Uterus (tissue), 2 donors: ENCODE measurements at regions not wholly inside any gene's neighbourhood (a gene's known extent, or its start where the extent isn't known, plus 50 kb on each side); places are given as distances from the start of the nearest gene placed in this dataset.

Experiments used
- POLR2A ChIP-seq, 2 donors: fragments of 450-650 bp; IDR thresholded peaks; one replicate each; pipeline ENCODE4 v1.6.1; 2016; ENCODE audit warnings: antibody characterized with exemption in 2 of 2, mild to moderate bottlenecking in 1 of 2, moderate library complexity in 1 of 2
- TF ChIP-seq, protein P1 (sequence below), 4 experiments: fragments of 200-600 bp in 2 of 4; fragments of 450-650 bp in 2 of 4; sonication (generic) in 2 of 4; IDR thresholded peaks; one replicate each; pipeline ENCODE4 v1.5.1; 2016 to 2019; ENCODE audit warnings: antibody characterized with exemption in 4 of 4, mild to moderate bottlenecking in 2 of 4, moderate library complexity in 1 of 4

DNA sequence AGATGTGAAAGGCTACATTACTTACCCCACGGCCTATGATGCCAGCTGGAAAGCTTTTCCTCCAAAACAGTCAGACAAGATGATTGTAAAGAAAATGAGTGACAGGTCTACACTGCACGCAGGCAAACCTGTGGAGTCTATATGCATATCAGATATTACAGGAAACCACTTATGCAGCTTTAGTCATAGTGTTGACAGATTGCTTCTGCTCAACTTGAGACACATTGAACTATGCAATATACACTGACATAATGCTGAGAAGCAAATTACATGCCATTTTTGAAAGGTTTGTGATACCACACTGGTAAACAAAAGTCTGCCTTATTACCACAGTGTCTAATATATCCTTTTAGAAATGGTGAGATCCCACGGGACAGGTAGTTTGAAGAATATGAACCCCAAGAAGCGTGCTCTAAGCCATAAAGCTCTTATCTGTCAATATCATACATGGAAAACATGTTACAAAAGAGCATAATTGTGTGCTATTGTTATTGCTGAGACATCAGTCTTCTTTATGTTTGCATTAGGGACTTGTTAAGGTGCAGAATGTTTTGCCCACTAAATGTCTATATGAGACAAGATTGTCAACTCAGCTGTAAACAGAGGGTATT lies 1835.8 kb upstream of the TENM3 start:
- TF ChIP-seq POLR2A (IDR thresholded peaks at IDR 0.05) = no peak
- TF ChIP-seq, protein P1, sequence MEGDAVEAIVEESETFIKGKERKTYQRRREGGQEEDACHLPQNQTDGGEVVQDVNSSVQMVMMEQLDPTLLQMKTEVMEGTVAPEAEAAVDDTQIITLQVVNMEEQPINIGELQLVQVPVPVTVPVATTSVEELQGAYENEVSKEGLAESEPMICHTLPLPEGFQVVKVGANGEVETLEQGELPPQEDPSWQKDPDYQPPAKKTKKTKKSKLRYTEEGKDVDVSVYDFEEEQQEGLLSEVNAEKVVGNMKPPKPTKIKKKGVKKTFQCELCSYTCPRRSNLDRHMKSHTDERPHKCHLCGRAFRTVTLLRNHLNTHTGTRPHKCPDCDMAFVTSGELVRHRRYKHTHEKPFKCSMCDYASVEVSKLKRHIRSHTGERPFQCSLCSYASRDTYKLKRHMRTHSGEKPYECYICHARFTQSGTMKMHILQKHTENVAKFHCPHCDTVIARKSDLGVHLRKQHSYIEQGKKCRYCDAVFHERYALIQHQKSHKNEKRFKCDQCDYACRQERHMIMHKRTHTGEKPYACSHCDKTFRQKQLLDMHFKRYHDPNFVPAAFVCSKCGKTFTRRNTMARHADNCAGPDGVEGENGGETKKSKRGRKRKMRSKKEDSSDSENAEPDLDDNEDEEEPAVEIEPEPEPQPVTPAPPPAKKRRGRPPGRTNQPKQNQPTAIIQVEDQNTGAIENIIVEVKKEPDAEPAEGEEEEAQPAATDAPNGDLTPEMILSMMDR (IDR thresholded peaks at IDR 0.05) = no peak
